ENCODE measurements at regions not wholly inside any gene's neighbourhood (a gene's known extent, or its start where the extent isn't known, plus 50 kb on each side); places are given as distances from the start of the nearest gene placed in this dataset.

DNA sequence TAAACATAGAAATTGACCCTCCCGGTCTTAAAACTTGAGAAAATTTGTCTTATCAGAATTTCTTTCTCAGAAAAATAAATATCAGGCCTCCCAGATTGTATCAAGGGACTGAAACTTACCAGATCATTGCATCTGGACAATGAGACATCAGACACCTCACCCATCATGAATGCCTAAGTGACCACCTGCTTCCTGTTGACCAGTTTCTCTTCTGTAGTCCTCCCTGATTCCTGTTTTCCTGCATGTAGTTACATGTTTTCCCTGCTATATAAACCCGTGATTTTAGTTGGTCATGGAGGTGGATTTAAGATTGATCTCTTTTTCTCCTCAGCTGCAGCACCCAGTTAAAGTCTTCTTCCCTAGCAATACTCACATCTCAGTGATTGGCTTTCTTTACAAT is 548.1 kb downstream of the PPP4R3C start:
- TF ChIP-seq, protein P1, sequence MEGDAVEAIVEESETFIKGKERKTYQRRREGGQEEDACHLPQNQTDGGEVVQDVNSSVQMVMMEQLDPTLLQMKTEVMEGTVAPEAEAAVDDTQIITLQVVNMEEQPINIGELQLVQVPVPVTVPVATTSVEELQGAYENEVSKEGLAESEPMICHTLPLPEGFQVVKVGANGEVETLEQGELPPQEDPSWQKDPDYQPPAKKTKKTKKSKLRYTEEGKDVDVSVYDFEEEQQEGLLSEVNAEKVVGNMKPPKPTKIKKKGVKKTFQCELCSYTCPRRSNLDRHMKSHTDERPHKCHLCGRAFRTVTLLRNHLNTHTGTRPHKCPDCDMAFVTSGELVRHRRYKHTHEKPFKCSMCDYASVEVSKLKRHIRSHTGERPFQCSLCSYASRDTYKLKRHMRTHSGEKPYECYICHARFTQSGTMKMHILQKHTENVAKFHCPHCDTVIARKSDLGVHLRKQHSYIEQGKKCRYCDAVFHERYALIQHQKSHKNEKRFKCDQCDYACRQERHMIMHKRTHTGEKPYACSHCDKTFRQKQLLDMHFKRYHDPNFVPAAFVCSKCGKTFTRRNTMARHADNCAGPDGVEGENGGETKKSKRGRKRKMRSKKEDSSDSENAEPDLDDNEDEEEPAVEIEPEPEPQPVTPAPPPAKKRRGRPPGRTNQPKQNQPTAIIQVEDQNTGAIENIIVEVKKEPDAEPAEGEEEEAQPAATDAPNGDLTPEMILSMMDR (IDR thresholded peaks at IDR 0.05; ENCODE audit: poor library complexity) = no peak
- TF ChIP-seq EZH2phosphoT487 (IDR thresholded peaks at IDR 0.05; ENCODE audit: low read depth, severe bottlenecking, unreplicated experiment) (no peak), EZH2 (IDR thresholded peaks at IDR 0.05; ENCODE audit: borderline replicate concordance) (no peak)
